ENCODE measurements at regions not wholly inside any gene's neighbourhood (a gene's known extent, or its start where the extent isn't known, plus 50 kb on each side); places are given as distances from the start of the nearest gene placed in this dataset.

GRCh38 chr14:84125676-84126075 is 1404.3 kb upstream of the FLRT2 start:
- TF ChIP-seq EZH2phosphoT487 (IDR thresholded peaks at IDR 0.05; ENCODE audit: low read depth, severe bottlenecking, unreplicated experiment) (no peak), EZH2 (IDR thresholded peaks at IDR 0.05; ENCODE audit: borderline replicate concordance) (no peak)
- TF ChIP-seq, protein P1, sequence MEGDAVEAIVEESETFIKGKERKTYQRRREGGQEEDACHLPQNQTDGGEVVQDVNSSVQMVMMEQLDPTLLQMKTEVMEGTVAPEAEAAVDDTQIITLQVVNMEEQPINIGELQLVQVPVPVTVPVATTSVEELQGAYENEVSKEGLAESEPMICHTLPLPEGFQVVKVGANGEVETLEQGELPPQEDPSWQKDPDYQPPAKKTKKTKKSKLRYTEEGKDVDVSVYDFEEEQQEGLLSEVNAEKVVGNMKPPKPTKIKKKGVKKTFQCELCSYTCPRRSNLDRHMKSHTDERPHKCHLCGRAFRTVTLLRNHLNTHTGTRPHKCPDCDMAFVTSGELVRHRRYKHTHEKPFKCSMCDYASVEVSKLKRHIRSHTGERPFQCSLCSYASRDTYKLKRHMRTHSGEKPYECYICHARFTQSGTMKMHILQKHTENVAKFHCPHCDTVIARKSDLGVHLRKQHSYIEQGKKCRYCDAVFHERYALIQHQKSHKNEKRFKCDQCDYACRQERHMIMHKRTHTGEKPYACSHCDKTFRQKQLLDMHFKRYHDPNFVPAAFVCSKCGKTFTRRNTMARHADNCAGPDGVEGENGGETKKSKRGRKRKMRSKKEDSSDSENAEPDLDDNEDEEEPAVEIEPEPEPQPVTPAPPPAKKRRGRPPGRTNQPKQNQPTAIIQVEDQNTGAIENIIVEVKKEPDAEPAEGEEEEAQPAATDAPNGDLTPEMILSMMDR (IDR thresholded peaks at IDR 0.05; ENCODE audit: poor library complexity), result no peak
- 88% methylated on average over 4 of the region's 4 CpGs for WGBS (ENCODE audit: low lambda C conversion rate, missing lambda C conversion rate)
- Histone ChIP-seq H3K27ac (no peak overlapping the region), H3K4me1 (ENCODE audit: insufficient read depth) (peaks cover 4% of the 10 kb centered on the region), H3K27me3 (no peaks in the 10 kb centered on the region), H3K36me3 (replicated peaks; ENCODE audit: insufficient read depth, low read depth) (no peaks in the 10 kb centered on the region), H3K9me3 (ENCODE audit: low read depth) (no peaks in the 10 kb centered on the region), H3K4me2 (no peak overlapping the region), H3K4me3 (no peak overlapping the region), H2AFZ (no peak overlapping the region), H3K79me2 (no peaks in the 10 kb centered on the region), H4K20me1 (ENCODE audit: insufficient read depth, poor library complexity, severe bottlenecking) (no peaks in the 10 kb centered on the region), H3K9me2 (replicated peaks; ENCODE audit: insufficient read depth) (no peaks in the 10 kb centered on the region)
- DNase-seq (ENCODE audit: low spot score), result no peak

GRCh38 chr14:84127495-84127894 is 1402.4 kb upstream of the FLRT2 start:
- WGBS (ENCODE audit: low lambda C conversion rate, missing lambda C conversion rate), result 62% methylated on average over 3 of the region's 3 CpGs

GRCh38 chr14:84128050-84128449 is 1401.9 kb upstream of the FLRT2 start:
- Histone ChIP-seq H3K36me3 (replicated peaks; ENCODE audit: insufficient read depth, low read depth) (no peaks in the 10 kb centered on the region), H3K9me3 (ENCODE audit: low read depth) (no peaks in the 10 kb centered on the region), H3K79me2 (no peaks in the 10 kb centered on the region), H3K4me3 (no peak overlapping the region), H3K4me1 (ENCODE audit: insufficient read depth) (peaks cover 4% of the 10 kb centered on the region), H3K27me3 (no peaks in the 10 kb centered on the region), H3K4me2 (no peak overlapping the region), H4K20me1 (ENCODE audit: insufficient read depth, poor library complexity, severe bottlenecking) (no peaks in the 10 kb centered on the region), H3K9me2 (replicated peaks; ENCODE audit: insufficient read depth) (no peaks in the 10 kb centered on the region), H2AFZ (no peak overlapping the region), H3K27ac (no peak overlapping the region)
- 29% methylated on average over 3 of the region's 3 CpGs for WGBS (ENCODE audit: low lambda C conversion rate, missing lambda C conversion rate)
- DNase-seq (ENCODE audit: low spot score), result no peak
- TF ChIP-seq, protein P1 (IDR thresholded peaks at IDR 0.05; ENCODE audit: poor library complexity), result no peak
- no peak for TF ChIP-seq EZH2 (IDR thresholded peaks at IDR 0.05; ENCODE audit: borderline replicate concordance)
- TF ChIP-seq EZH2phosphoT487 (IDR thresholded peaks at IDR 0.05; ENCODE audit: low read depth, severe bottlenecking, unreplicated experiment), result no peak

More at GRCh38 chr14:84127495-84127894, 1402.4 kb upstream of the FLRT2 start:
- TF ChIP-seq EZH2phosphoT487 (IDR thresholded peaks at IDR 0.05; ENCODE audit: low read depth, severe bottlenecking, unreplicated experiment) (no peak), EZH2 (IDR thresholded peaks at IDR 0.05; ENCODE audit: borderline replicate concordance) (no peak)
- TF ChIP-seq, protein P1 (IDR thresholded peaks at IDR 0.05; ENCODE audit: poor library complexity), result no peak
- H4K20me1 ChIP-seq (ENCODE audit: insufficient read depth, poor library complexity, severe bottlenecking), result no peaks in the 10 kb centered on the region
- no peak overlapping the region for H3K4me3 ChIP-seq
- no peaks in the 10 kb centered on the region for H3K79me2 ChIP-seq
- no peaks in the 10 kb centered on the region for H3K27me3 ChIP-seq
- no peak overlapping the region for H3K27ac ChIP-seq
- no peak overlapping the region for H2AFZ ChIP-seq
- H3K9me2 ChIP-seq (replicated peaks; ENCODE audit: insufficient read depth), result no peaks in the 10 kb centered on the region
- no peaks in the 10 kb centered on the region for H3K36me3 ChIP-seq (replicated peaks; ENCODE audit: insufficient read depth, low read depth)
- no peaks in the 10 kb centered on the region for H3K9me3 ChIP-seq (ENCODE audit: low read depth)
- DNase-seq (ENCODE audit: low spot score), result no peak
- no peak overlapping the region for H3K4me2 ChIP-seq
- H3K4me1 ChIP-seq (ENCODE audit: insufficient read depth), result peaks cover 4% of the 10 kb centered on the region

- Histone ChIP-seq H4K20me1 (ENCODE audit: insufficient read depth, poor library complexity, severe bottlenecking) (no peaks in the 10 kb centered on the region), H3K4me1 (ENCODE audit: insufficient read depth) (peaks cover 4% of the 10 kb centered on the region), H2AFZ (no peak overlapping the region), H3K79me2 (no peaks in the 10 kb centered on the region), H3K4me3 (no peak overlapping the region), H3K4me2 (no peak overlapping the region), H3K36me3 (replicated peaks; ENCODE audit: insufficient read depth, low read depth) (no peaks in the 10 kb centered on the region), H3K27me3 (no peaks in the 10 kb centered on the region), H3K9me2 (replicated peaks; ENCODE audit: insufficient read depth) (no peaks in the 10 kb centered on the region), H3K9me3 (ENCODE audit: low read depth) (no peaks in the 10 kb centered on the region), H3K27ac (no peak overlapping the region)
- no peak for TF ChIP-seq EZH2phosphoT487 (IDR thresholded peaks at IDR 0.05; ENCODE audit: low read depth, severe bottlenecking, unreplicated experiment)
- no peak for TF ChIP-seq EZH2 (IDR thresholded peaks at IDR 0.05; ENCODE audit: borderline replicate concordance)
- TF ChIP-seq, protein P1 (IDR thresholded peaks at IDR 0.05; ENCODE audit: poor library complexity), result no peak
- no peak for DNase-seq (ENCODE audit: low spot score)
- 58% methylated on average over 5 of the region's 5 CpGs for WGBS (ENCODE audit: low lambda C conversion rate, missing lambda C conversion rate)
Observed at GRCh38 chr14:84129007-84129406, 1400.9 kb upstream of the FLRT2 start.
